ENCODE measurements at regions not wholly inside any gene's neighbourhood (a gene's known extent, or its start where the extent isn't known, plus 50 kb on each side); places are given as distances from the start of the nearest gene placed in this dataset.

- no peak for FAIRE-seq
- Mint-ChIP-seq H3K27ac (ENCODE audit: unreplicated experiment) (no peak overlapping the region), H3K36me3 (ENCODE audit: low read depth, unreplicated experiment) (no peaks in the 10 kb centered on the region)
Measured at GRCh38 chr7:67408109-67408508, 411.5 kb downstream of the TYW1 start.

GRCh38 chr7:67413670-67414069, 417.0 kb downstream of the TYW1 start:
- Histone ChIP-seq H3K27me3 (ENCODE audit: insufficient read depth, low read length) (no peaks in the 10 kb centered on the region), H4K20me1 (ENCODE audit: insufficient read depth, low read length) (no peaks in the 10 kb centered on the region), H3K9ac (ENCODE audit: low read length) (no peak overlapping the region), H3K4me3 (ENCODE audit: insufficient read depth, low read depth, low read length) (no peak overlapping the region), H3K36me3 (ENCODE audit: insufficient read depth, low read length) (no peaks in the 10 kb centered on the region), H3K4me1 (ENCODE audit: insufficient read depth, low read length) (no peaks in the 10 kb centered on the region), H3K9me3 (ENCODE audit: insufficient read depth, low read depth, low read length) (peaks cover 7% of the 10 kb centered on the region), H3K79me2 (ENCODE audit: insufficient read depth, low read length) (no peaks in the 10 kb centered on the region), H3K27ac (ENCODE audit: low read depth, low read length) (no peak overlapping the region), H2AFZ (ENCODE audit: low read depth, low read length) (no peak overlapping the region), H3K4me2 (ENCODE audit: low read length) (no peak overlapping the region)
- Mint-ChIP-seq H3K27ac (ENCODE audit: unreplicated experiment) (no peak overlapping the region), H3K4me3 (ENCODE audit: unreplicated experiment) (no peak overlapping the region), H3K36me3 (ENCODE audit: low read depth, unreplicated experiment) (no peaks in the 10 kb centered on the region), H3K9me3 (ENCODE audit: unreplicated experiment) (peaks cover 20% of the 10 kb centered on the region), H3K4me1 (ENCODE audit: low read depth, unreplicated experiment) (no peaks in the 10 kb centered on the region), H3K27me3 (ENCODE audit: low read depth, unreplicated experiment) (peaks cover 2% of the 10 kb centered on the region)
- DNase-seq (ENCODE audit: low read depth) (no peak), FAIRE-seq (no peak)
- TF ChIP-seq CTCF (IDR thresholded peaks at IDR 0.05; ENCODE audit: insufficient read depth, low read depth, low read length) (no peak), EZH2 (IDR thresholded peaks at IDR 0.05; ENCODE audit: insufficient read depth, low read length) (no peak)

More at GRCh38 chr7:67408109-67408508, 411.5 kb downstream of the TYW1 start:
- no peaks in the 10 kb centered on the region for H3K9me3 ChIP-seq (ENCODE audit: insufficient read depth, low read depth, low read length)
- no peaks in the 10 kb centered on the region for H4K20me1 ChIP-seq (ENCODE audit: insufficient read depth, low read length)
- H3K4me3 ChIP-seq (ENCODE audit: insufficient read depth, low read depth, low read length): no peak overlapping the region
- no peak overlapping the region for H3K27ac ChIP-seq (ENCODE audit: low read depth, low read length)
- Mint-ChIP-seq H3K9me3 (ENCODE audit: unreplicated experiment) (peaks cover 16% of the 10 kb centered on the region), H3K4me3 (ENCODE audit: unreplicated experiment) (no peak overlapping the region), H3K27me3 (ENCODE audit: low read depth, unreplicated experiment) (peaks cover 2% of the 10 kb centered on the region), H3K4me1 (ENCODE audit: low read depth, unreplicated experiment) (no peaks in the 10 kb centered on the region)
- no peak overlapping the region for H3K4me2 ChIP-seq (ENCODE audit: low read length)
- no peaks in the 10 kb centered on the region for H3K4me1 ChIP-seq (ENCODE audit: insufficient read depth, low read length)
- H3K27me3 ChIP-seq (ENCODE audit: insufficient read depth, low read length): no peaks in the 10 kb centered on the region
- DNase-seq (ENCODE audit: low read depth): no peak
- H3K79me2 ChIP-seq (ENCODE audit: insufficient read depth, low read length): no peaks in the 10 kb centered on the region
- H3K36me3 ChIP-seq (ENCODE audit: insufficient read depth, low read length): no peaks in the 10 kb centered on the region
- TF ChIP-seq EZH2 (IDR thresholded peaks at IDR 0.05; ENCODE audit: insufficient read depth, low read length) (no peak), CTCF (IDR thresholded peaks at IDR 0.05; ENCODE audit: insufficient read depth, low read depth, low read length) (no peak)
- H3K9ac ChIP-seq (ENCODE audit: low read length): no peak overlapping the region
- no peak overlapping the region for H2AFZ ChIP-seq (ENCODE audit: low read depth, low read length)

GRCh38 chr7:67414858-67415257, 418.2 kb downstream of the TYW1 start:
- no peak overlapping the region for H3K27ac Mint-ChIP-seq (ENCODE audit: unreplicated experiment)
- FAIRE-seq: no peak
- TF ChIP-seq EZH2 (IDR thresholded peaks at IDR 0.05; ENCODE audit: insufficient read depth, low read length) (no peak), CTCF (IDR thresholded peaks at IDR 0.05; ENCODE audit: insufficient read depth, low read depth, low read length) (no peak)
- no peak overlapping the region for H3K4me2 ChIP-seq (ENCODE audit: low read length)
- no peaks in the 10 kb centered on the region for H3K27me3 Mint-ChIP-seq (ENCODE audit: low read depth, unreplicated experiment)
- no peaks in the 10 kb centered on the region for H3K36me3 ChIP-seq (ENCODE audit: insufficient read depth, low read length)
- no peaks in the 10 kb centered on the region for H4K20me1 ChIP-seq (ENCODE audit: insufficient read depth, low read length)
- no peaks in the 10 kb centered on the region for H3K27me3 ChIP-seq (ENCODE audit: insufficient read depth, low read length)
- H3K79me2 ChIP-seq (ENCODE audit: insufficient read depth, low read length): no peaks in the 10 kb centered on the region
- H3K4me1 ChIP-seq (ENCODE audit: insufficient read depth, low read length): no peaks in the 10 kb centered on the region
- H3K36me3 Mint-ChIP-seq (ENCODE audit: low read depth, unreplicated experiment): no peaks in the 10 kb centered on the region
- no peak overlapping the region for H3K4me3 ChIP-seq (ENCODE audit: insufficient read depth, low read depth, low read length)
- DNase-seq (ENCODE audit: low read depth): no peak
- no peak overlapping the region for H3K4me3 Mint-ChIP-seq (ENCODE audit: unreplicated experiment)
- peaks cover 7% of the 10 kb centered on the region for H3K9me3 ChIP-seq (ENCODE audit: insufficient read depth, low read depth, low read length)
- H3K9ac ChIP-seq (ENCODE audit: low read length): no peak overlapping the region
- peaks cover 22% of the 10 kb centered on the region for H3K9me3 Mint-ChIP-seq (ENCODE audit: unreplicated experiment)
- no peak overlapping the region for H3K27ac ChIP-seq (ENCODE audit: low read depth, low read length)
- H2AFZ ChIP-seq (ENCODE audit: low read depth, low read length): no peak overlapping the region
- no peaks in the 10 kb centered on the region for H3K4me1 Mint-ChIP-seq (ENCODE audit: low read depth, unreplicated experiment)

Data from astrocyte (in vitro differentiated cells and primary cell).